HG02840 (cell line): ENCODE measurements at regions not wholly inside any gene's neighbourhood (a gene's known extent, or its start where the extent isn't known, plus 50 kb on each side); places are given as distances from the start of the nearest gene placed in this dataset.

ENCODE experiments used
- ATAC-seq: cut with Tn5 transposase; IDR thresholded peaks from one replicate; pipeline ENCODE4 v1.9.1; 2021; ENCODE audit warnings: mild to moderate bottlenecking, moderate library complexity, moderate number of reproducible peaks; ENCODE audit not compliant: unreplicated experiment, low FRiP score

DNA sequence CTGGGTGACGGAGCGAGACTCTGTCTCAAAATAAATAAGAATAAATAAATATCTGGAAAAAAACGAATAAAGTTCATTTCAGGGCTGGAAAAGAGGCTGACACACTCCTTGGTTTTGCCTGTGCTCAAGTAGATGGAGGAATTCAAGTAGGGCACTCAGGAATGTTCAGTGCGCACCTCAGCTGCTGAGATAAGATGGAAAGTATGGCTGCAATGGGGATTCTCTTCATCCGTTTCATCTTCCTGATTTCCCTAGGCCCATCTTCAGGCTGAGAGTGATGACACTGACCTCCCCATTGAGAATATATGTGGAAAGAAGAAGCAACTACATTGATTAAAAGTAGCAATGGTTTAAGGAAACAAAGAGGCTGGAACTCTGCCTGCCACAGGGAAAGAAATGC lies 130.5 kb upstream of the ZNF644 start:
- ATAC-seq: no peak

DNA sequence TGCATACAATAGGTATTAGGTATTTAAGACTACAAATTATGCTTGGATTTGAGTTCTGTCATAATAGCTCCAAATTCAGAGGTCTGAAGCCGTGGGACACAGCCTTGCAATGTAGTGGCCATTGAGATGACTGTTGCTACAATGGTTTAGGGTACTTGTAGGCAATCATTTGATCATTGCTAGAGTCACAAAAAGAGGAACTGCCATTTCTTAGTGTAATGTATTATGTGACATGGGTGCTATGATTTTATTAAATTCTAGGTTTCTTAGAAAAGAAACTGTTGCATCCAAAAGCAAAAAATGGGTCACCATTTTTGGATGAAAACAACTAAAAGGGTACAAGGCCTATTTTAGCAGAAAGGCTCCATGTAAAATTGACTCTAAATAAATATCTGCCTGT lies 129.9 kb upstream of the ZNF644 start:
- no peak for ATAC-seq

DNA sequence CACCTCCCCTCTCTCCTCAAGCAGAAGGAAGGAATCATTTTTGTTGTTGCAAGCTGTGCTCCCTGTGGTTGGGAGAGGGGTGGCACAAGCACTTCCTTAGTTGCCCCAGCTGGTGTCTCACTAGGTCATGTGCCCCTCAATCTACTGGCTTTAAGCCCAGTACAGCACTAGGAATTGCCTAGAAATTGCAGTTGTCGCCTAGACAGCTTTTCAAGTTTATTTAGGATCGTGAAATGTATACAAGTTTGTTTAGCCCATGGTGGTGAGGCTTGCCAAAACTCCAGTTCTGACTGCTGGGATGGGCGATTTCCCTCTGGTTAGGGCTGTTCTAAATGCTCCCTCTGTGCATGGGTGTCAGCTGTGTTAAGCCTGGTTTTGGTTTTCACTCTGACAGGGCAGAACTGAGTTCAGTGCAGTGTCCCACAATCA lies 126.8 kb upstream of the ZNF644 start:
- no peak for ATAC-seq

DNA sequence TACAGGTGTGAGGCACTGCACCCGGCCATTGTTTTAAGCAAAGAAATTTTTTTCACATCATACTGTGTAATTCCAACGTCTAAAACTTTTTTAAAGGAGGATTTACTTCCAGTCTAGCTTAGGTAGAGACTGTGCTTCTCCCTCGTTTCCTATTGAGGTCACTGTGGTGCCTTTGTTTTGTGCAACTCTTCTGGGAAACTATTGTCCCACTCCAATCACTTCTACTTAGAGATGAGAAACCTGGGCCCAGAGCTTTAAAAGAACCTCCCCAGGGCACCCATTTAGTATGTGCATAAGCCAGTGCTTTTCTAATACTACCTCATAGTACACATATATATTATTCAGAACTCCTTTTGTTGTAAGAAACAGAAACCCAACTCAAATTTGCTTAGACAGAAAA lies 120.0 kb upstream of the ZNF644 start:
- ATAC-seq: no peak

DNA sequence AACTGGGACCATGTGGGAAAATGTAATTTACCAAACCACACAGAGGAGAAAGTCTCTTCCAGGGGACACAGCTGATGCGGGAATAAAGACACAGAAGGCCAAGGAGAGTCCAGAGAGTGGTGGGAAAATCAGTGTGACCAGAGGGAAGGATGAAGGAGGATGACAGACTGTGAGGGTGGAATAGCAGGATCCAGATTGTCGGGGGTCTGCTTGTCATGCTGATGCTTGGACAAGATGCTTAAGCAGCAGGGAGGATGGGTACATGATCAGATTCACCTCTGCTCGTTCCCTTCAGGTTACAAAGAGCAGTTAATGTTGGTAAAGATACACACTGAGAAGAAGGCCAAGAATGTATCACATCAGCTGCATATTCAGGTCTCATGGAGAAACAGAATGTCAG lies 117.1 kb upstream of the ZNF644 start:
- ATAC-seq: no peak

DNA sequence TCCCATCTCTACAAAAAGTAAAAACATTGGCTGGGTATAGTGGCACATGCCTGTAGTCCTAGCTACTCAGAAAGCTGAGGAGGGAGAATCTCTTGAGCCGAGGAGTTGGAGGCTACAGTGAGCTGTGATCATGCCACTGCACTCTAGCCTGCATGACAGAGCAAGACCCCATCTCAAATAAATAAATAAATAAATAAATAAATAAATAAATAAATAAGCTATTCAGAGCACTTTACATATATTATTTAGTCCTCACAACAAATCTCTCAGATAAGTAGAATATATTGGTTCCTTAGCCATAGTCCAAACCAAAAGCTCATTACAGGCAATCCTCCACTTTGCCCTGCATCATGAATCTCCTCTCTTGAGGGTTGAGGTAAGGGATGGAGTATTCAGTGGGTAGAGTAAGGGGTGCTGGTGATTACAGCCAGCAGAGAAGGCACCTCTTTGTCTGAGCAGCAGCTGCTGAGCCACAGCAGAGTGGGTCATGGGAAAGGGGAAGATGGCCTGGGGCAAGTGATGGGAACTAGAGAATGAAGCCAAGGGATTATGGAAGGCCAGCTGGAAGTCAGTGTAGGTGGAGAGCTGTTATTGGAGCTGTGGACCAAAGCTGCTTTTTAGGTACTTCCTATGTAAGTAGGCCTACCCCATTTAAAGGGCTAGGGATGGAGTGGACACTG lies 115.5 kb upstream of the ZNF644 start:
- ATAC-seq: no peak

DNA sequence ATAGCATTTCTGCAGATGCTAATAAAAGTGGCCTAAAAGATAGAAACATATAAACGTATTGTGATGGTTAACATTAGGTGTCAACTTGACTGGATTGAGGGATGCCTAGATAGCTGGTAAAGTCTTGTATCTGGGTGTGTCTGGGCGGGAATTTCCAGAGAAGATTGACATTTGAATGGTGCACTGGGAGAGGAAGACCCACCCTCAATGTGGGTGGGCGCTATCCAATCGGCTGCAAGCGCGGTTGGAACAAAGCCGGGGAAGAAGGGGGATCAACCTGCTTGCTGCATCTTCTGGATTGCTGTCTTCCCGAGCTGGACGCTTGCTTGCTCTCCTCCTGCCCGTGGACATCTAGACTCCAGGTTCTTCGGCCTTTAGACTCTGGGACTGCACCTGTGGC lies 114.0 kb upstream of the ZNF644 start:
- no peak for ATAC-seq

DNA sequence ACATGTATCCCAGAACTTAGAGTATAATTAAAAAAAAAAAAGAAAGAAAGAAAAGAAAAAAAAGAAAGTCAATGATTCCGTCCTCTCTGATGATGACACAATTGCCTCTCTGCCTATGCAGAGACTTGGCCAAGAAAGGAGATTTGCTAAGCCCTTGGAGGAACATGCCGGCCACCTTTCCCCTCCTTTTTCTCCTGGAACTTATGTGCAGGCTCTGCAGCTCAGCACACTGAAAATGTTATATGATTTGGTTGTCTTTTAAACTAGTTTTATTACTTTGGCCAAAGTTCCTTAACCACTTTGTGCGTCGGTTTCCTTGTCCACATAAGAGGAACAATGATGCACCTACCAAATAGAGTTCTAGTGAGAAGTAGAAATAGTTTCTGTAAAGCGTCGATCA lies 111.4 kb upstream of the ZNF644 start:
- no peak for ATAC-seq

DNA sequence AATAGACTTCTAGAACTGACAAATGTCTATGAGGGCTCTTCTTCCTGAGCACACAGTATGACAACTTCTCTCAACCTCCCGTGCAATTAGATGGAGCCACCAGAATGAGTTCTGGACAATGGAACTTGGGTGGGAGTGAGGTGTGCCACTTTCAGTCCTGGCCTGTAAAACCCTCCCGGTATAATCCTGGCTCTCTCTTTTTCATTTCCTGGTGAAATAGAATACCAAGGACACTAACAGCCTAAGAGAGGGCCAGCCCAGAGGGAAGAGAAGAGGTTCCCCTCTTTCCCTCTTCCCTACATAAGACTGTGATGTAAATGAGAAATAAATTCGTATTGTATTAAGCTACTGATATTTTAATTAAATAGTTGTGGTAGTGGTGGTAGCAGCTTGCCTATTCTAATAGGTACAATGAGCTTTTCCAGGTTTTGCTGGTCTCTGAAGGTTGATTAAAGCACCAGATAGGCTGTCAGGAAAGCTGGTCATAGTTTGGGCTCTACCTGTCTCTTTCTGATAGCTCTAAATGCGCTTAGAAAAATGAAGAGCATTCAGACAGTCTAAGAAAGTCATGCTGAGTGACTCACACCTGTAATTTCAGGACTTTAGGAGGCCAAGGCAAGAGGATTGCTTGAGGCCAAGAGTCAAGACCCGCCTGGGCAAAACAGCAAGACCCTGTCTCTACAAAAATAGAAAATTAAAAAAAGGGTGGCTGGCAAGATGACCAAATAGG lies 108.6 kb upstream of the ZNF644 start:
- no peak for ATAC-seq

DNA sequence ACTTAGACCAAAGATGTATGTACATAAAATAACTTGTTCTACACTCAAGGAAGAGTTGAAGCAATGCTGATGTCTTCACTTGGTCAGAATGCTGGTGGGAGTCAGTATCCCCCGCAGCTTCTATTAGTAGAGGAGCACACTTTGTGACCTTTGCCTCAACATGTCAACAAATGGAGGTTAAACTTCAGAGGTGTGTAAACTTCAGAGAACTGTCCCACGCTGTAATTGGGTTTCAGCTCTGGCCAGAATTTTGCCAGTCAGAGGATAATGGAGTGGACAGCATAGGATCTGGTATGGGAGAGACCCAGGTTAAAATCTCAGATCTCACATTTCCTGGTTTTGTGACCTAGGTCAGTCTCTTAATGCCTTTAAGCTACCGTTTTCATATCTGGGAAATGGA lies 107.6 kb upstream of the ZNF644 start:
- no peak for ATAC-seq

DNA sequence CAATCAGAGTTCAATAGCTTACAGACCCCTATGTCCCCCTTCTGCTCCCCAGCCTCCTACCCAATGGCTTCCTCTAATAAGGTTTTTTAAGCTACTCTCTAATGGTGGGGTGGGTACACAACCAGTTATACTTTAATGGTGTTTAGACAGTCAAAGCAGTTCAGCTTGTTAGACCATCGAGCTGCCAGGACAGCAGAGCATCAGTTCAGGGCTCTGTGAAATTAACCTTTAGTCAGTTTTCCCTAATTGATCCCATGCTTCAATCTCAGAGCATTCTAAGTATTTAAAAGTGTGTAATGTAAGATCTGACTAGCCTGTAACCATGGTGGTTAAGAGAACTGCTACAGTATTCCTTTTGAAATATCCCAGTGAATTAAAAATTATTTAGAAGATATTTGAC lies 107.2 kb upstream of the ZNF644 start:
- ATAC-seq: no peak

DNA sequence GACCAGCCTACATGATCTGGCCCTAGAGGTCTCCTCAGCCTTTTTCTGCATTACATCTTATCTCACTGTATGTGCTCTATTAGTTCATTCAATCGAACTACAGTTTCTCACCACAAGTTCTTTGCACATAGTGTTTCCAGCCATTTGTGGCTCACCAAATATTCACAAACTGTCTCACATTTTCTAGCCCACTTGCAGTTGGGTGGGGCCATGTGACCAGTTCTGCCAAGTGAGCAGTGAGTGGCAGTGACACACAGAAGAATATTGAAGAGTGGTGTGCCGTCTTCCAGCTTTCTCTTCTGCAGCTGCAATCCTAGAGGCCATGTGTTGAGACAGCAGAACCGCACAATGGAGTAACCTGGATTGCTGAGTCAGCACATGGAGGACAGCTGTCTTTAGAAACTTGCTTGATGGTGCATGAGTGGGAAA lies 103.2 kb upstream of the ZNF644 start:
- ATAC-seq: no peak

DNA sequence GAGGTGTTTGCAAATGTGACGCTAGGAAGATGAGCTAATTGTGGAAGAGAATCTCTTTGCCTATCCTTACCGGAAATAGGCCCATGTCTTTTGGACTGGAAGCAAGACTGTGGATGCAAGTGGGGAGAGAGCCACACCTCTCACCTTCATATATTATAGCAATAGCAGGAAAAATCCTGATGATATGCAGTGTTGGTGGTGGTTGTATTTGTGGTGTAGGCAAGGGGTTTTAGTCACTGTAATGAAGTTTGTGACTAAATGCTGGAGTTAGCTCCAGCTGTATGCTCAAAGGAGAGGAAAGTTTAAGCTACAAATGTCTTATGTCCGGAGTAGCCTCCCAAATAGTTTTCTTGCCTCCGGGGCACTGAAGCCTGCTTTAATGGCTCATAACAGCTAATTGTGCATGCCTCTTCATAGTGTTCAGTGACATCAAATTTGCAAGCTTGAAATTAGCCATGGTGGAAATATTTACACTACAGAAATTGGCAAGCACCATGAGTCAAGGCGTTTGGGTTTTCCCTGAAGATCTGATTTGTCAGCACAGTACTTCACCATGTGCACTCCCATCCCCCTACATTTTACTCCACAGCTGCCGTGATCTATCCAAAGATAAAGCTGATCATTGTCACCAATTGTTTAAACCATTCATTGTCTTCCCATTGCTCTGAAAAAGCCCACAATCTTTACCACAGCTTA lies 102.6 kb upstream of the ZNF644 start:
- ATAC-seq: no peak

DNA sequence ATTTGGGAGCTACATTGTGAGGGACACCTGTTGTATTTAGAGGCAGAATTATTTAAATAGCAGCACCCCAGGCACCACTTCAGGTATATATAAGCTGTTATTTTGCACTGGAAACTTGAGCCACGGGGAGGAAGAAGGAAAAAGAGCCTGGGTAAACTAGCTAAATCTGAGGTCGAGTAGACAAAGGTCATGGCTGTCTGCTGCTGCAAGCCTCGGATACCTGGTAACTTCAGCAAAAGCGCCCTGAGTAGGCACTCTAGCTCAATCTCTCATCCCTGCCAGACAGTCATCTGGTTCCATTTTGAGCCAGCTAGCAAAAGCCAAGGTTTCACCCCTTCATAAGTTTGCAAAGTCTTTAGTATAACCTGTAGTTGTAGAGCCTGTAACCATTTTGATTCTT lies 101.9 kb upstream of the ZNF644 start:
- no peak for ATAC-seq

DNA sequence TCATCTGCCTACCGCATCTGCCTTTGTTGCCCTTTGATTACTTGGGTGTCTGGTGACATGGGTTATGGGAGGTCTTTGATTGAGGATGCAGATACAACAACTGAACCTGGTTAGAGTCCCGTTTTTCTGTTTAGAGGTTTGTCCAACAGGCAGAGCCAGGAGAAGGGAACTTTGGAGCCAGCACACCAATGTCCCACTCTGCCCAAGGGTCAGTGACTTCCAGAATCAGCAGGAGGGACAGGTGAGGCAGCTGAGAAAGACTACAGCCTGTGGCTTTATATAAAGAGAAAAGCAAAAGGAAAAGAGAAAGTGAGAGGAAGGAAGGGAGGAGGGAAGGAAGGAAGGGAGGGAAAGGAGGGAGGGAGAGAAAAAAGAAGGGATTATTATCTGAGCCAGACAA lies 101.5 kb upstream of the ZNF644 start:
- no peak for ATAC-seq

DNA sequence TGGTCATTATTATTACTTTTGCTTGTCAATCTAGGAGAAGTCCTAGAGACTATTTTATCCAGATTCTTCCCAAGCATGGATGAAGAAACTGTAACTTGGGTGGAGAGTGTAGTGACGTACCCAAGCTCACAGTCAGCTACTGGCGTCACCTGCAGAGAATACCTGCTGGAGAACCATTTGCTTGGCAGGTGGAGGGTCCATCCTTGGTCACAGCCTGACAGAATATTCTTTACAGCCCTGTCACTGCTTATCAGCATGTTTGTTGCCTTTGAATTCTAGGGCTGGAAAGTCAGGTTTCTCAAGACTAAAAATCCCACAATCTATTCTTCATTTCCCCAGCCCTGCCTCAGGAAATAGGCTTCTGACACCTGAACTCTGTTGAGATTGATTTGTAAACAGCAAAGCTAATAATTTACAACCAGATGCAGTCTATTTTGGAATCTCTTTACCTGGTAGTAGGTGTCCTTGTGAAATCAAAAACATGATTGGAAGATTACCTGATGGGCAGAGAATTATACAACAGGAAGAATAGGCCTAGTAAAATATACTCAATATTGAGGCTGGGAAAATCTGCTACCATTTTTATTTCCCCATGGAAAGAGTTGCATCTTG lies 100.4 kb upstream of the ZNF644 start:
- ATAC-seq: no peak

DNA sequence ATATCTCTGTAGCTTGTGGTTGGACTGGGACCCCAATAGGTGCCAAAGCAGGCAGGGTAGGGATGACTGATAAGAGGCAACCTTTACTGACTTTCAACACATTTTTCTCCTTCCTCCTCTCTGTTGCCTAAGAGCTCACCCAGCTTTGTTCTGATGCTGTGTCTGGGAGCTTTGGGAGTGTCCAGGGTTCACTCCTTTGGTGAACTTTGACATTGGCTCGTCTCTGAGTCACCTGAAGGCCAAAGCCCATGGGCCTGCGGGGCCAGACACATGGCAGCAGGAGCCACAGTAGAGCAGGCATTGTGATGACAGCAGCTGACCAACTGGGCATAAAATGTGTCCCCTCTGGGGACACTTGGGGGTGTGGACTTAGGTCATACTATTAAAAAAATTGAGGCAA lies 99.5 kb upstream of the ZNF644 start:
- ATAC-seq: no peak

DNA sequence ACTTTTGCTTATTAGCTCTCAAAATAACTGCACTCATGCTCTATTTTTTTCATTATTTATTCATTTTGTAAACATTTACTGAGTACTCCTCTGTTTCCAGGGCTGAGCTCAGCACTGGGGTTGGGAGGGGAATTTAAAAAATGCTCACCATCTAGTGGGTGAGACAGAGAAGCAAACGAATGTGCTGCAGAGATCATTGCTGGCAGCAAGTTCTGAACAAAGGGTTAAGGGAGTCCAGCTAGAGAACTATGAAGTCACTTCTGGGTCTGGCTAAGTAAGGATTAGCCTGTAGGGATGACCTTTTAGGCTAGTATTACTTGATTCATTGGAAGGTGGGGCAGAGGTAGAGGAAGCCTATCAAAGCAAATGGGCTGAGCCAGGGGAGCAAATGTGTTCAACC lies 99.1 kb upstream of the ZNF644 start:
- ATAC-seq: no peak

DNA sequence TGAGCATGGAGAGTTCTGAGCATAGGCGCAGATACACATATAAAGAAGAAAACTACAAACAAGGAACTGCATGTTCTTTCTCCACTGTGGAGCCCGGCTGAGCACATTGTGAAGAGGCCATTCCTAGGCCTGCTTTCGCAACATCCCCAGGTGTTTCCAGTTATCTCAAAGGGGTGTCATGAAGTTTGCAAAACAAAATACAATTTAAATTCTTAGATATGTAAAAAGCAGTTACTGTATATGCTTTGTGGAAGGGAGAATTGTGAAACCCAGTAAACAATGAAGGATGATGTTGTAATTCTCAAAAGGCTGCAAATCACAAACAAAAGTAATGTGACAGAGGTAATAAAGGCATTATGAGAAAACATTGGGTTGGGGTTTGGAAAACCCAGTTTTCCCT lies 98.6 kb upstream of the ZNF644 start:
- no peak for ATAC-seq

DNA sequence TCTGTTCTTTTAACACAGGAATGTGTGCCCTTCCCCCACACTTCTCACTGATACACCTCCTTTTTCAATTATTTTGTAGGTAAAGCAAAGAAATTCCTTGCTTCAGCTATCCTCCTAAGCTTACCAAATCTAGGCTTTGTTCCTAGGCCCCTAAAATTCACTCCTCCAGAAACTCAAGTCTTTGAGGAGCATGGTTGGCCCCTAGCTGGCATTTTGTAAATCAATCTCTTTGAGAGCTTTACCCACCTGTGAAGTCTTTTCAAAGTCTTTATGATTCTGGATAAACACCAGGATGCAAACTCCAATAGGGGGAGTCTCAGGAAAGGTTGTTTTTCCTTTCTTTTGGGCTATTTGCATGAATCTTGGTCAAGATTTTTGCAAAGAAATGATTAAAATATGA lies 82.9 kb upstream of the ZNF644 start:
- ATAC-seq: no peak

DNA sequence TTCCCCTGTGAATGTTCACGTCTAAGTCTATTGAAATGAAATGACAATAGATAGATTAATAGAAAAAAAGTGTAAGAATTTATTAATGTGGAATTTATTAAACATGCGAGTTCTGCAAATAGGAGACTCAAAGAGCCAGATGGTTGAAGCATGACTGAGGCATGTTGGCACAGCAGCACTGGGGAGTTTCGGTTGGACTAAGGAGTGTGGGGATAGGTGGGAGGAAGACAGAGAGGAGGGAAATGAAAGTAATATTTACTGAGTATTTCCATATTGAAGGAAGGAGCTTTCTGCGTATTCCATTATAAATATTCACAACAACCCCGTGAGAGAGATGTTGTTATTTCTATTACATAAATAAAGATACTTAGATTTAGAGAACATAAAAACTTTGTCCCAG lies 79.5 kb upstream of the ZNF644 start:
- no peak for ATAC-seq
